GM21737 (cell line): ENCODE measurements at regions not wholly inside any gene's neighbourhood (a gene's known extent, or its start where the extent isn't known, plus 50 kb on each side); places are given as distances from the start of the nearest gene placed in this dataset.
"Not testable (repeated sequence)": the region's sequence is repeated elsewhere in the genome, so short reads cannot be mapped to it uniquely, and the experiment has no call there.

Experiments used
- ATAC-seq: cut with Tn5 transposase; IDR thresholded peaks from one replicate; pipeline ENCODE4 v1.9.1; 2021; ENCODE audit warnings: mild to moderate bottlenecking, moderate library complexity; ENCODE audit not compliant: unreplicated experiment

- not testable (repeated sequence) for ATAC-seq
Measured at GRCh38 chrX:134045372-134045771, 60.0 kb upstream of the GPC3 start.

- ATAC-seq: not testable (repeated sequence)
Measured at GRCh38 chrX:134067107-134067506, 81.7 kb upstream of the GPC3 start.

GRCh38 chrX:134071899-134072298 lies 86.5 kb upstream of the GPC3 start:
- ATAC-seq: not testable (repeated sequence)

- ATAC-seq: no peak
Measured at GRCh38 chrX:134073341-134073740, 87.9 kb upstream of the GPC3 start.

- ATAC-seq: no peak
Measured at GRCh38 chrX:134074151-134074550, 88.8 kb upstream of the GPC3 start.

GRCh38 chrX:134075894-134076718 lies 90.7 kb upstream of the GPC3 start:
- no peak for ATAC-seq

- no peak for ATAC-seq
Measured at GRCh38 chrX:134095366-134095765, 110.0 kb upstream of the GPC3 start.

GRCh38 chrX:134101636-134102035 lies 116.2 kb upstream of the GPC3 start:
- no peak for ATAC-seq

GRCh38 chrX:134115270-134115669 lies 121.7 kb upstream of the CCDC160 start:
- no peak for ATAC-seq

GRCh38 chrX:134137341-134137740 lies 99.6 kb upstream of the CCDC160 start:
- ATAC-seq: no peak

GRCh38 chrX:134139090-134139489 lies 97.9 kb upstream of the CCDC160 start:
- ATAC-seq: no peak

GRCh38 chrX:134144231-134144630 lies 92.8 kb upstream of the CCDC160 start:
- peak; percentile 57 for ATAC-seq

- no peak for ATAC-seq
Measured at GRCh38 chrX:134146493-134146892, 90.5 kb upstream of the CCDC160 start.

GRCh38 chrX:134148172-134148692 lies 88.8 kb upstream of the CCDC160 start:
- ATAC-seq: no peak

GRCh38 chrX:134158821-134159512 lies 78.0 kb upstream of the CCDC160 start:
- no peak for ATAC-seq

- ATAC-seq: peak; percentile 91
Measured at GRCh38 chrX:134161162-134161561, 75.8 kb upstream of the CCDC160 start.

GRCh38 chrX:134162032-134162431 lies 75.0 kb upstream of the CCDC160 start:
- no peak for ATAC-seq

GRCh38 chrX:134163836-134164235 lies 73.1 kb upstream of the CCDC160 start:
- ATAC-seq: no peak

- ATAC-seq: no peak
Measured at GRCh38 chrX:134167591-134168203, 69.3 kb upstream of the CCDC160 start.

GRCh38 chrX:134171661-134172587 lies 65.1 kb upstream of the CCDC160 start:
- no peak for ATAC-seq
